ENCODE measurements at regions not wholly inside any gene's neighbourhood (a gene's known extent, or its start where the extent isn't known, plus 50 kb on each side); places are given as distances from the start of the nearest gene placed in this dataset.

- WGBS (ENCODE audit: low lambda C conversion rate): 89% methylated on average over 4 of the region's 4 CpGs
- H2AFZ ChIP-seq (ENCODE audit: low read depth): no peak overlapping the region
- H3K4me1 ChIP-seq (ENCODE audit: control insufficient read depth in 1 of 2, insufficient read depth in 2 of 2, low read depth in 1 of 2, low read length in 1 of 2): peaks cover 0 to 8% of the 10 kb centered on the region in 2 experiments; a peak in 1 of 4 replicates
- no peaks in the 10 kb centered on the region for H3K9me2 ChIP-seq
- ChIA-PET CTCF (no interaction called here), POLR2A (no interaction called here)
- no peak overlapping the region for H3K27ac ChIP-seq (ENCODE audit: low read depth in 2 of 2, low read length in 1 of 2)
- no peaks in the 10 kb centered on the region for H3K36me3 ChIP-seq (replicated peaks in 1 of 2; ENCODE audit: control insufficient read depth in 1 of 2, insufficient read depth in 2 of 2, low read length in 1 of 2)
- H3K79me2 ChIP-seq (ENCODE audit: insufficient read depth): no peaks in the 10 kb centered on the region
- no peak for TF ChIP-seq GATA2 (CRISPR knock-in tag; IDR thresholded peaks at IDR 0.05)
- no peaks in the 10 kb centered on the region for H3K27me3 ChIP-seq (ENCODE audit: insufficient read depth)
- no peaks in the 10 kb centered on the region for H3K9me3 ChIP-seq
- H3F3A ChIP-seq (replicated peaks; ENCODE audit: insufficient read depth): peaks cover 10% of the 10 kb centered on the region
- no peaks in the 10 kb centered on the region for H4K20me1 ChIP-seq (ENCODE audit: insufficient read depth)
- no peak for DNase-seq
- H3K4me2 ChIP-seq: no peak overlapping the region
- no peak overlapping the region for H3K4me3 ChIP-seq (ENCODE audit: low read depth in 2 of 2, low read length in 1 of 2)
- no peak overlapping the region for H3K9ac ChIP-seq
Observed at GRCh38 chr1:243931957-243932356, 81.9 kb upstream of the AKT3 start.

DNA sequence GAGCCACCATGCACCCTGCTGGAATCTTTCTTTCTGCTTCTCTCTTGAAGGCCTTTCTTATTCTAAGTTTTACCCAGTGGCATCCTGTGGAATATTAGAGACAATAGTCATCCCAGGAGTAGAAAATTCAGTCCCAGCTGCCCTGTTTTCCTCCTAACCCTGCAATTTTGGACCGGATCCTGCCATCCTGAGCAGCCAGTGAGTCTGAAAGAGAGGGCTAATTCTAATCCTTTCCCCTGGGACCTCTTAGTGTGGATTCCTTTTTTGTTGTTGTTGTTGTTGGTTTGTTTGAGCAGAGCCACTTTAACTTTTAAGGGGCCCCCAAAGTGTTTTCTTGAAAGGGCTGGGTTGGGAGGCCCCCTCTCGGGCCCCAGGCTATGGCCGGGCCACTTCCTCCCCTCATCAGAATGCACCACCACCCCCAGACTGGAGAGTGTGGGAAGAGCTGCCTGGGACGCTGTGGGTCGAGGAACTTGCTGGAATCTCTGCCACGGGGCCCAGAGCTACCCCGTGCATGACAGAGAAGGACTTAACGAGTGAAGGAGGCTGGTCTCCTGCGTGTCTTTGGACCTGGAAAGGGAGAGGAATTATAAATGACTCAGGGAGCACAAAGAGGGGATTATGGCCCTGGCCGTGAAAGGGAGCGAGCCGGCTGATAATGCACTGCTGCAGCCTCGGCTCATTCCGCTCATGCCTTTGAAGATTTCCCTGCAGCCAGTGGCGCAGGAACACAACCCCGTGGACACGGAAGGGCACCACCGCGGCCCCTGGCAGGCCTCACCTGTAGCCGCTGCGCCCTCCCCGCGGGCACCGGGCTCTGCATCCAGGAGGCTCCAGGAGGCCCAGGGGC lies 81.0 kb upstream of the AKT3 start:
- Histone ChIP-seq H3K36me3 (replicated peaks in 1 of 2; ENCODE audit: control insufficient read depth in 1 of 2, insufficient read depth in 2 of 2, low read length in 1 of 2) (no peaks in the 10 kb centered on the region), H3K79me2 (ENCODE audit: insufficient read depth) (no peaks in the 10 kb centered on the region), H3K4me1 (ENCODE audit: control insufficient read depth in 1 of 2, insufficient read depth in 2 of 2, low read depth in 1 of 2, low read length in 1 of 2) (peaks cover 0 to 14% of the 10 kb centered on the region in 2 experiments; a peak in 2 of 4 replicates), H3K4me2 (no peak overlapping the region), H3K9me2 (no peaks in the 10 kb centered on the region), H2AFZ (ENCODE audit: low read depth) (no peak overlapping the region), H3K9ac (no peak overlapping the region), H3K4me3 (ENCODE audit: low read depth in 2 of 2, low read length in 1 of 2) (no peak overlapping the region), H3K27me3 (ENCODE audit: insufficient read depth) (no peaks in the 10 kb centered on the region), H3K9me3 (no peaks in the 10 kb centered on the region), H4K20me1 (ENCODE audit: insufficient read depth) (no peaks in the 10 kb centered on the region), H3F3A (replicated peaks; ENCODE audit: insufficient read depth) (peaks cover 17% of the 10 kb centered on the region), H3K27ac (ENCODE audit: low read depth in 2 of 2, low read length in 1 of 2) (no peak overlapping the region)
- TF ChIP-seq GATA2 (CRISPR knock-in tag; IDR thresholded peaks at IDR 0.05) (no peak), IRF3 (IDR thresholded peaks at IDR 0.05; ENCODE audit: low read depth, low read length) (no peak), FOXJ3 (CRISPR knock-in tag; IDR thresholded peaks at IDR 0.05) (no peak), ZBTB33 (IDR thresholded peaks at IDR 0.05; ENCODE audit: borderline replicate concordance, low read depth) (no peak), POLR2AphosphoS5 (IDR thresholded peaks at IDR 0.05; ENCODE audit: low read depth, low read length) (no peak), RXRA (IDR thresholded peaks at IDR 0.05; ENCODE audit: borderline replicate concordance, low read depth) (no peak), YY1 (IDR thresholded peaks at IDR 0.05; ENCODE audit: low read depth) (no peak), EP300 (IDR thresholded peaks at IDR 0.05; ENCODE audit: borderline replicate concordance in 1 of 2, low read depth in 1 of 2, low read length in 1 of 2) (no peak), RFX5 (IDR thresholded peaks at IDR 0.05; ENCODE audit: low read length) (no peak), EZH2phosphoT487 (IDR thresholded peaks at IDR 0.05; ENCODE audit: borderline replicate concordance, low read depth) (no peak), NRF1 (IDR thresholded peaks at IDR 0.05; ENCODE audit: low read depth, low read length) (no peak), NFIC (IDR thresholded peaks at IDR 0.05; ENCODE audit: borderline replicate concordance) (no peak), MAX (IDR thresholded peaks at IDR 0.05; ENCODE audit: low read depth) (no peak), ELF1 (IDR thresholded peaks at IDR 0.05) (no peak), GABPA (IDR thresholded peaks at IDR 0.05; ENCODE audit: low read depth) (no peak)
- WGBS (ENCODE audit: low lambda C conversion rate): 90% methylated on average over 13 of the region's 24 CpGs
- POLR2A ChIA-PET: no interaction called here
- CTCF ChIA-PET: no interaction called here
- DNase-seq: no peak
